ENCODE measurements at regions not wholly inside any gene's neighbourhood (a gene's known extent, or its start where the extent isn't known, plus 50 kb on each side); places are given as distances from the start of the nearest gene placed in this dataset.
"Not testable (repeated sequence)": the region's sequence is repeated elsewhere in the genome, so short reads cannot be mapped to it uniquely, and the experiment has no call there.

GRCh38 chr14:88929656-88930436 is 105.4 kb downstream of the TTC8 start:
- DNase-seq: no peak

- DNase-seq: no peak
Measured at GRCh38 chr14:88931321-88932110, 107.1 kb downstream of the TTC8 start.

- DNase-seq: no peak
Measured at GRCh38 chr14:88933191-88933590, 108.7 kb downstream of the TTC8 start.

GRCh38 chr14:88934351-88934806 is 109.9 kb downstream of the TTC8 start:
- DNase-seq: no peak

GRCh38 chr14:88935083-88935482 is 110.6 kb downstream of the TTC8 start:
- no peak for DNase-seq

- no peak for DNase-seq
Measured at GRCh38 chr14:88937706-88938105, 113.3 kb downstream of the TTC8 start.

GRCh38 chr14:88940671-88941070 is 116.2 kb downstream of the TTC8 start:
- no peak for DNase-seq

- DNase-seq: no peak
Measured at GRCh38 chr14:88941414-88941813, 117.0 kb downstream of the TTC8 start.

- DNase-seq: no peak
Measured at GRCh38 chr14:88947646-88948598, 123.5 kb downstream of the TTC8 start.

- no peak for DNase-seq
Measured at GRCh38 chr14:88950069-88950468, 125.6 kb downstream of the TTC8 start.

GRCh38 chr14:88951370-88951769 is 126.9 kb downstream of the TTC8 start:
- DNase-seq: no peak

GRCh38 chr14:88952901-88953300 is 128.4 kb downstream of the TTC8 start:
- DNase-seq: no peak

GRCh38 chr14:88955455-88955854 is 131.0 kb downstream of the TTC8 start:
- no peak for DNase-seq

- no peak for DNase-seq
Measured at GRCh38 chr14:88960496-88960895, 136.0 kb downstream of the TTC8 start.

GRCh38 chr14:88961214-88961613 is 136.8 kb downstream of the TTC8 start:
- DNase-seq: no peak

GRCh38 chr14:88962356-88962755 is 137.9 kb downstream of the TTC8 start:
- DNase-seq: no peak

- DNase-seq: no peak
Measured at GRCh38 chr14:88967299-88967698, 142.8 kb downstream of the TTC8 start.

GRCh38 chr14:88975043-88975830 is 150.8 kb downstream of the TTC8 start:
- DNase-seq: no peak

GRCh38 chr14:88975926-88976325 is 151.5 kb downstream of the TTC8 start:
- DNase-seq: no peak

- DNase-seq: not testable (repeated sequence)
Measured at GRCh38 chr14:88980907-88981306, 156.5 kb downstream of the TTC8 start.

- DNase-seq: no peak
Measured at GRCh38 chr14:88981948-88982347, 157.5 kb downstream of the TTC8 start.

GRCh38 chr14:88983755-88984154 is 159.3 kb downstream of the TTC8 start:
- DNase-seq: no peak

Measured in stimulated activated CD4-positive, alpha-beta T cell treated with anti-CD3 and anti-CD28 coated beads, Interleukin-2, amount 100 ng/mL, for 48 hours (primary cell).